ENCODE measurements at regions not wholly inside any gene's neighbourhood (a gene's known extent, or its start where the extent isn't known, plus 50 kb on each side); places are given as distances from the start of the nearest gene placed in this dataset.

DNA sequence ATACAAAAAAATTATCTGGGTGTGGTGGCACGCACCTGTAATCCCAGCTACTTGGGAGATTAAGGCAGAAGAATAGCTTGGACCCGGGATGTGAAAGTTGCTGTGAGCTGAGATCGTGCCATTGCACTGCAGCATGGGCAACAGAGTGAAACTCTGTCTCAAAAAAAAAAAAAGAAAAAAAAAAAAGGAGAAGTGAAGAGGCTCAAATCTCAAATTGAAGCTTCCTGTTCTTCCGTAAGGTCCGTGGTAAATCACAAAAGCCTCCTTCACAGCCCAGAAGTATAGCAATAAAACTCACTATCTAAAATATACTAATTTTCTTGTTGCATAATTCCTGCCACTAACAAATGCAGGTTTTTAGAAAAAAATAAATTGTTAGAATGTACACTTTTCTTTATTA is 498.2 kb upstream of the BRINP3 start:
- H3K27me3 ChIP-seq (ENCODE audit: low read depth), result no peaks in the 10 kb centered on the region
- no peak overlapping the region for H3K27ac ChIP-seq (replicated peaks)
- H3K4me1 ChIP-seq, result no peaks in the 10 kb centered on the region
- H3K36me3 ChIP-seq, result no peaks in the 10 kb centered on the region
- no peak for DNase-seq
- no peaks in the 10 kb centered on the region for H3K9me3 ChIP-seq (replicated peaks)
- TF ChIP-seq, protein P1, sequence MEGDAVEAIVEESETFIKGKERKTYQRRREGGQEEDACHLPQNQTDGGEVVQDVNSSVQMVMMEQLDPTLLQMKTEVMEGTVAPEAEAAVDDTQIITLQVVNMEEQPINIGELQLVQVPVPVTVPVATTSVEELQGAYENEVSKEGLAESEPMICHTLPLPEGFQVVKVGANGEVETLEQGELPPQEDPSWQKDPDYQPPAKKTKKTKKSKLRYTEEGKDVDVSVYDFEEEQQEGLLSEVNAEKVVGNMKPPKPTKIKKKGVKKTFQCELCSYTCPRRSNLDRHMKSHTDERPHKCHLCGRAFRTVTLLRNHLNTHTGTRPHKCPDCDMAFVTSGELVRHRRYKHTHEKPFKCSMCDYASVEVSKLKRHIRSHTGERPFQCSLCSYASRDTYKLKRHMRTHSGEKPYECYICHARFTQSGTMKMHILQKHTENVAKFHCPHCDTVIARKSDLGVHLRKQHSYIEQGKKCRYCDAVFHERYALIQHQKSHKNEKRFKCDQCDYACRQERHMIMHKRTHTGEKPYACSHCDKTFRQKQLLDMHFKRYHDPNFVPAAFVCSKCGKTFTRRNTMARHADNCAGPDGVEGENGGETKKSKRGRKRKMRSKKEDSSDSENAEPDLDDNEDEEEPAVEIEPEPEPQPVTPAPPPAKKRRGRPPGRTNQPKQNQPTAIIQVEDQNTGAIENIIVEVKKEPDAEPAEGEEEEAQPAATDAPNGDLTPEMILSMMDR (IDR thresholded peaks at IDR 0.05; ENCODE audit: borderline replicate concordance), result no peak
- H3K4me3 ChIP-seq, result no peak overlapping the region
- intact Hi-C loops (cut with micrococcal nuclease), result no loop called here

DNA sequence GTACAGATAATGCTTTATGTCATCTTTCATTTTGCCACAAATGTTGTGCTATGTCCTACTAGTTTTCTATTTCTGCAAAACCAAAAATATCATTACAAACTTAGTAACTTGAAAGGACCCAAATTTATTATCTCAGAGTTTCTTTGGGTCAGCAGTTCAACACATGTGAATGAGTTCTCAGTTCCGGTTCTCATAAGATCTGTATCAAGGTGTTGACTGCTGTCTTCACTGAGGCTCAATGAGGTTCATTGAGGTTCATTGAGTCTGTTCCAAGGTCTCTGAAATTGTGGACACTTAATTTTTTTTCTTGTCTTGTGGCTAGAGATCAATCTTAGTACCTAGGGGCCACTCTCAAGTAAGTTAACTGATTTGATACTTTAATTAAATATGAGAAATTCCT is 525.1 kb upstream of the BRINP3 start:
- Histone ChIP-seq H3K27ac (replicated peaks) (no peak overlapping the region), H3K27me3 (ENCODE audit: low read depth) (no peaks in the 10 kb centered on the region), H3K4me3 (no peak overlapping the region), H3K4me1 (no peaks in the 10 kb centered on the region), H3K9me3 (replicated peaks) (peaks cover 13% of the 10 kb centered on the region), H3K36me3 (no peaks in the 10 kb centered on the region)
- TF ChIP-seq, protein P1 (IDR thresholded peaks at IDR 0.05; ENCODE audit: borderline replicate concordance), result no peak
- intact Hi-C loops (cut with micrococcal nuclease), result no loop called here
- DNase-seq, result no peak

DNA sequence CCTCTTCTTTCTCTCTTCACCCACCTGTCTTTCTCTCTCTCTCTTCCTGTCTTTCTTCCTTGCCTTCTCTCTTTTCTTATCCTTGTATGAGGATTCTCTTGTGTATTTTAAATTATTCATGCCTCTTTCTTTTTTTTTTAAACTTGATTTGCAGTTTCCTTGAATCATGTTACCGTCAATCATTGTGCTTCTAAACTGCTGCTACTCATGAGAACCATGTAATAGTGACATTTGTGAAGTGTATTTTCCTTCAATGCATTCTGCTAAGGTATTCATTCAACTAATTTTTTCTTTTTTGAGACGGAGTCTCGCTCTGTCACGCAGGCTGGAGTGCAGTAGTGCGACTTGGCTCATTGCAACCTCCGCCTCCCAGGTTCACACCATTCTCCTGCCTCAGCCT is 539.1 kb upstream of the BRINP3 start:
- no peak overlapping the region for H3K4me3 ChIP-seq
- no peaks in the 10 kb centered on the region for H3K36me3 ChIP-seq
- no peaks in the 10 kb centered on the region for H3K4me1 ChIP-seq
- H3K27me3 ChIP-seq (ENCODE audit: low read depth), result no peaks in the 10 kb centered on the region
- peaks cover 5% of the 10 kb centered on the region for H3K9me3 ChIP-seq (replicated peaks)
- TF ChIP-seq, protein P1 (IDR thresholded peaks at IDR 0.05; ENCODE audit: borderline replicate concordance), result no peak
- DNase-seq, result no peak
- H3K27ac ChIP-seq (replicated peaks), result no peak overlapping the region
- intact Hi-C loops (cut with micrococcal nuclease), result no loop called here

DNA sequence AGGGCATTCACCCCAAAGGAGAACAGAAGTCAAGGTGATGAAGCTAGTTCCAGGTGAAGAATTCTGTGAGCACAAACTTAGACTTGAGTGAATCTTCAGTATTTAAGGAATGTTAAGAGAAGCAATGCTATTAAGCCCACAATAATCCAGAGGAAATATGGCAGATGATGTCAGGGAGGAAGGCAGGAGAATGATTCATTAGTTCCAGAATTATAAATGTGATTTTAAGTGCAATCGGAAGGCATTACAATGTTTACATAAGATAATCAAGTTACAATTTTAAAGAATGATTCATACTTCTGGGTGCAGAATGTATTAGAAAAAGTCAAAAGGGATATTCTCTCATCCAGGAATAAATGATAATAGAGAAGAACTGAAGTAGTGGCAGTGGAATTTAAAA is 545.2 kb upstream of the BRINP3 start:
- no peaks in the 10 kb centered on the region for H3K4me1 ChIP-seq
- no peak overlapping the region for H3K4me3 ChIP-seq
- H3K9me3 ChIP-seq (replicated peaks), result peaks cover 14% of the 10 kb centered on the region
- intact Hi-C loops (cut with micrococcal nuclease), result no loop called here
- TF ChIP-seq, protein P1 (IDR thresholded peaks at IDR 0.05; ENCODE audit: borderline replicate concordance), result no peak
- DNase-seq, result no peak
- H3K36me3 ChIP-seq, result no peaks in the 10 kb centered on the region
- H3K27me3 ChIP-seq (ENCODE audit: low read depth), result no peaks in the 10 kb centered on the region
- H3K27ac ChIP-seq (replicated peaks), result no peak overlapping the region

DNA sequence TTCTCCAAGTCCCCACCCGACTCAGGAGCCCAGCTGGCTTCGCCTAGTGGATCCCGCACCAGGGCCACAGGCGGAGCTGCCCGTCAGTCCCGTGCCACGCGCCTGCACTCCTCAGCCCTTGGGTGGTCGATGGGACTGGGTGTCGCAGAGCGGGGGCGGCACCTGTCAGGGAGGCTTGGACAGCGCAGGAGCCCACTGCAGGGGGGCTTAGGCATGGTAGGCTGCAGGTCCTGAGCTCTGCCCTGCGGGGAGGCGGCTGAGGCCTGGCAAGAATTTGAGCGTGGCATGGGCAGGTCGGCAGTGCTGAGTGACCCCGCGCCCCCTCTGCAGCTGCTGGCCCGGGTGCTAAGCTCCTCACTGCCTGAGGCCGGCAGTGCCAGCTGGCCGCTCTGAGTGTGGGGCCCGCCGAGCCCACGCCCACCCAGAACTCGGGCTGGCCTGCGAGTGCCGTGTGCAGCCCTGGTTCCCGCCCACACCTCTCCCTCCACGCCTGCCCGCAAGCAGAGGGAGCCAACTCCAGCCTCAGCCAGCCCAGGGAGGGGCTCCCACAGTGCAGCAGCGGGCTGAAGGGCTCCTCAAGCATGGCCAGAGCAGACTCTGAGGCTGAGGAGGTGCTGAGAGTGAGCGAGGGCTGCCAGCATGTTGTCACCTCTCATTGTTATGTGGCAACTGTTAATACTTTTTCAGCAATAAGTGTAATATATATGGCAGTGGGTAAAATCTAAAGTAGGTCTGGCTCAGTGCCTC is 548.4 kb upstream of the BRINP3 start:
- intact Hi-C loops (cut with micrococcal nuclease), result no loop called here
- Histone ChIP-seq H3K27ac (replicated peaks) (no peak overlapping the region), H3K9me3 (replicated peaks) (peaks cover 35% of the 10 kb centered on the region), H3K4me1 (no peaks in the 10 kb centered on the region), H3K27me3 (ENCODE audit: low read depth) (no peaks in the 10 kb centered on the region), H3K36me3 (no peaks in the 10 kb centered on the region), H3K4me3 (no peak overlapping the region)
- no peak for DNase-seq
- TF ChIP-seq, protein P1 (IDR thresholded peaks at IDR 0.05; ENCODE audit: borderline replicate concordance), result no peak

All from left ventricle myocardium inferior (tissue), 1 donor.